Adrenal gland (tissue), 9 donors: ENCODE measurements at regions not wholly inside any gene's neighbourhood (a gene's known extent, or its start where the extent isn't known, plus 50 kb on each side); places are given as distances from the start of the nearest gene placed in this dataset.

Source experiments
- DNase-seq, 7 donors: peaks; one replicate each; pipeline ENCODE4 v3.0.0-alpha.2; 2019 to 2020
- H3K27ac ChIP-seq, 5 donors: fragments of 200-600 bp; sonication (generic) in 4 of 5; 1 replicate in 3 of 5; 2 replicates in 2 of 5; pipeline versions ENCODE4 v1.5.1 to v1.8.0; 2016 to 2020; ENCODE audit warnings: mild to moderate bottlenecking in 1 of 5
- H3K27me3 ChIP-seq: fragments of 200-600 bp; 2 replicates; pipeline ENCODE4 v1.8.0; 2021
- H3K36me3 ChIP-seq, 2 donors: fragments of 200-600 bp; replicated peaks in 1 of 2; 1 replicate in 1 of 2; 2 replicates in 1 of 2; pipeline versions ENCODE4 v1.5.1 to v1.8.0; 2018 to 2022
- H3K4me1 ChIP-seq, 2 donors: fragments of 200-600 bp; replicated peaks in 1 of 2; 1 replicate in 1 of 2; 2 replicates in 1 of 2; pipeline versions ENCODE4 v1.5.1 to v1.8.0; 2018 to 2021
- H3K4me3 ChIP-seq, 4 donors: fragments of 200-600 bp; sonication (generic) in 3 of 4; one replicate each; pipeline ENCODE4 v1.5.1; 2016 to 2018
- H3K9me3 ChIP-seq, 3 donors: fragments of 200-600 bp; sonication (generic) in 1 of 3; replicated peaks in 1 of 3; 1 replicate in 2 of 3; 2 replicates in 1 of 3; pipeline versions ENCODE4 v1.5.1 to v1.8.0; 2016 to 2021
- CTCF ChIP-seq, 6 experiments: fragments of 450-650 bp in 4 of 6; fragments of 200-600 bp in 2 of 6; sonication (generic) in 1 of 6; IDR thresholded peaks; 1 replicate in 5 of 6; 2 replicates in 1 of 6; pipeline versions ENCODE4 v1.5.1 to v1.8.0; 2016 to 2021; ENCODE audit warnings: antibody characterized with exemption in 6 of 6, mild to moderate bottlenecking in 2 of 6, moderate library complexity in 1 of 6
- POLR2A ChIP-seq, 2 donors: fragments of 450-650 bp; IDR thresholded peaks; one replicate each; pipeline ENCODE4 v1.6.1; 2017; ENCODE audit warnings: antibody characterized with exemption in 2 of 2, mild to moderate bottlenecking in 2 of 2, moderate library complexity in 1 of 2
- WGBS, 4 donors: extraction: QIAGEN DNeasy Blood & Tissue Kit in 2 of 4; methylation state at CpG; one replicate each; pipeline versions ENCODE4 v1.1.5 to v1.1.7; 2013 to 2017; 5-methylcytosine and 5-hydroxymethylcytosine counted together
- intact Hi-C, 2 donors: fragments of 100-400 bp; cut with DNase I; formaldehyde crosslinking; loops; one replicate each; pipeline versions ENCODE4 v1.14.1 to v1.15.0; 2022 to 2023
- donor health status: healthy with polysubstance abuse.
- donor health status: Bipolar disorder and iron deficiency.
- donor health status: DM: yes; HTN: yes; CAD: no.
- donor health status: DM: no; HTN: no; CAD: no.
- donor health status: DM: no; HTN: no; CAD: no.

- TF ChIP-seq POLR2A (IDR thresholded peaks at IDR 0.05): no peak
- TF ChIP-seq CTCF (IDR thresholded peaks at IDR 0.05): no peak
- 77 to 90% (median 81%) methylated on average over 4 of the region's 4 CpGs for WGBS, 4 donors
- no peak overlapping the region for H3K27ac ChIP-seq
Measured at GRCh38 chr3:86814321-86814720, 176.6 kb downstream of the VGLL3 start.

DNA sequence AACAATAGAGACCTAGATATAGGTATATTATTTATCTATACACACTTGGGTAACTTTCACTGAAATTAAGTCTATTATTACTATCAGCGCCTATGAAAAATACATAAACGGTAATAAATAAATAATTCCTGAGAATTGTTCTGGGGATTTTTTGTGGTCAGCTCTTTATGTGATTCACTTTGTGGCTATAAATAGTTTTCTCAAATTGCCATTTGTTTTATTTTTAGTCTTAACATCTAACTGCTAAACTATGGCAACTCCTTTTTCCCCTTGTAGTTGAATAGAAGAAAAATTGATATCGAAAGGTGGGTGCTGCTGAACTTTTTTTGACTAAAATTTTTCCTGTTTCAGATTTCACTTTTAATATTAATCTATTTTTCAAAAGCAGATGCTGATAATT is 189.0 kb downstream of the VGLL3 start:
- Histone ChIP-seq H3K27me3 (no peaks in the 10 kb centered on the region), H3K4me1 (no peaks in the 10 kb centered on the region), H3K9me3 (no peaks in the 10 kb centered on the region), H3K36me3 (no peaks in the 10 kb centered on the region), H3K27ac (no peak overlapping the region), H3K4me3 (no peak overlapping the region)
- no peak for DNase-seq
- no peak for TF ChIP-seq CTCF (IDR thresholded peaks at IDR 0.05)
- no peak for TF ChIP-seq POLR2A (IDR thresholded peaks at IDR 0.05)
- intact Hi-C loops: no loop called here
- 80 to 88% (median 81%) methylated on average over 3 of the region's 3 CpGs for WGBS, 4 donors

More at GRCh38 chr3:86814321-86814720, 176.6 kb downstream of the VGLL3 start:
- no peaks in the 10 kb centered on the region for H3K27me3 ChIP-seq
- intact Hi-C loops: no loop called here
- H3K4me3 ChIP-seq: no peak overlapping the region
- no peaks in the 10 kb centered on the region for H3K4me1 ChIP-seq
- H3K36me3 ChIP-seq: no peaks in the 10 kb centered on the region
- DNase-seq: no peak
- no peaks in the 10 kb centered on the region for H3K9me3 ChIP-seq

GRCh38 chr3:86801066-86801465 is 189.9 kb downstream of the VGLL3 start:
- Histone ChIP-seq H3K9me3 (no peaks in the 10 kb centered on the region), H3K4me1 (no peaks in the 10 kb centered on the region), H3K27me3 (no peaks in the 10 kb centered on the region), H3K4me3 (no peak overlapping the region), H3K27ac (no peak overlapping the region), H3K36me3 (no peaks in the 10 kb centered on the region)
- 78 to 88% (median 82%) methylated on average over 1 of the region's 1 CpG for WGBS, 4 donors
- intact Hi-C loops: no loop called here
- TF ChIP-seq POLR2A (IDR thresholded peaks at IDR 0.05) (no peak), CTCF (IDR thresholded peaks at IDR 0.05) (no peak)
- no peak for DNase-seq

DNA sequence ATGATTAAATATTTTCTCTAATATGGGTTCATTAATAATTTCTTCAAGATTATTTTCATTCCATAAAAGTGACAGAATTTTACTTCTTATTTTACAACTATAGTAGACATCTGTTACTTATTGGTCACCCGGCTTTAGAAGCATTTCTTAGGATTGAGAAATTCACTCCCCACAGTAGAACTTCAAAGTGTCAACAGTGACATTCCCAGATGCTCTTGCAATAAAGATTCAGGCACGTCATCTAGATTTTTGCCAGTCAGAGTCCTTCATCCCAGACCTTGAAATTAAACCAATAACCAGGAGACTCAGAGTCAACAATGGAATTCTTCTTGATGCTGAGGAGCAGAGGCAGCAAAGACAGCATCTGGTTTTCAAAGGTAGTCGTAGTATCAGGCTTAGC is 190.8 kb downstream of the VGLL3 start:
- no peaks in the 10 kb centered on the region for H3K27me3 ChIP-seq
- no peaks in the 10 kb centered on the region for H3K4me1 ChIP-seq
- DNase-seq: no peak
- H3K27ac ChIP-seq: no peak overlapping the region
- H3K9me3 ChIP-seq: no peaks in the 10 kb centered on the region
- H3K4me3 ChIP-seq: no peak overlapping the region
- WGBS, 4 donors: 43 to 60% (median 53%) methylated on average over 3 of the region's 3 CpGs
- no peak for TF ChIP-seq CTCF (IDR thresholded peaks at IDR 0.05)
- intact Hi-C loops: no loop called here
- H3K36me3 ChIP-seq: no peaks in the 10 kb centered on the region
